Pancreas (tissue), 10 donors: ENCODE measurements at regions not wholly inside any gene's neighbourhood (a gene's known extent, or its start where the extent isn't known, plus 50 kb on each side); places are given as distances from the start of the nearest gene placed in this dataset.
A peak's percentile ranks its signal among the peaks of the same experiment; 100 is the strongest.

Experiments used
- ATAC-seq, 4 donors: fragments of 200-7000 bp; cut with Tn5 transposase; one replicate each; pipeline versions ENCODE4 v1.8.0 to v1.9.1; 2020; ENCODE audit warnings: mild to moderate bottlenecking in 4 of 4, moderate library complexity in 4 of 4
- DNase-seq, 6 donors: peaks; one replicate each; pipeline ENCODE4 v3.0.0-alpha.2; 2020
- FAIRE-seq: peaks from 2 replicates; lab custom pipeline; 2012; peaks lifted over from hg19 to GRCh38; lab: Jason Lieb, UNC
- H3K27ac ChIP-seq, 4 donors: fragments of 200-600 bp; sonication (generic); 1 replicate in 3 of 4; 2 replicates in 1 of 4; pipeline versions ENCODE4 v1.5.0 to v1.8.0; 2020
- H3K27me3 ChIP-seq, 4 donors: fragments of 200-600 bp; one replicate each; pipeline ENCODE4 v1.8.0; 2021
- H3K36me3 ChIP-seq, 3 donors: fragments of 200-600 bp; sonication (generic) in 1 of 3; one replicate each; pipeline versions ENCODE4 v1.5.0 to v1.8.0; 2020 to 2021
- H3K4me1 ChIP-seq, 3 donors: fragments of 200-600 bp; one replicate each; pipeline ENCODE4 v1.8.0; 2021
- H3K4me3 ChIP-seq, 4 donors: fragments of 200-600 bp; sonication (generic) in 2 of 4; one replicate each; pipeline versions ENCODE4 v1.5.0 to v1.8.0; 2020 to 2021
- H3K9me3 ChIP-seq, 4 donors: fragments of 200-600 bp; one replicate each; pipeline ENCODE4 v1.8.0; 2021
- WGBS, 2 donors: extraction: QIAGEN DNeasy Blood & Tissue Kit; methylation state at CpG; one replicate each; pipeline ENCODE4 v1.1.7; 2013; 5-methylcytosine and 5-hydroxymethylcytosine counted together
- intact Hi-C, 3 donors: fragments of 100-400 bp; cut with DNase I; formaldehyde crosslinking; loops; one replicate each; pipeline versions ENCODE4 v1.11.1 to v1.14.2; 2022
- TF ChIP-seq, protein P1 (sequence below), 4 donors: fragments of 200-600 bp; sonication (generic) in 3 of 4; IDR thresholded peaks; one replicate each; pipeline versions ENCODE4 v1.5.0 to v1.8.0; 2021; ENCODE audit warnings: antibody characterized with exemption in 4 of 4
- donor health status: healthy with polysubstance abuse.
- donor health status: DM: no; HTN: no; CAD: no; lungs with moderate emphysema.
- donor health status: DM: no; HTN: no; CAD: no.
- donor health status: control.
- donor health status: control.
- donor health status: Bipolar disorder and iron deficiency.
- donor health status: DM: yes; HTN: yes; CAD: no.
- donor health status: DM: no; HTN: no; CAD: no.
- donor health status: DM: no; HTN: no; CAD: no.
- donor health status: DM: yes; HTN: yes; CAD: no.

DNA sequence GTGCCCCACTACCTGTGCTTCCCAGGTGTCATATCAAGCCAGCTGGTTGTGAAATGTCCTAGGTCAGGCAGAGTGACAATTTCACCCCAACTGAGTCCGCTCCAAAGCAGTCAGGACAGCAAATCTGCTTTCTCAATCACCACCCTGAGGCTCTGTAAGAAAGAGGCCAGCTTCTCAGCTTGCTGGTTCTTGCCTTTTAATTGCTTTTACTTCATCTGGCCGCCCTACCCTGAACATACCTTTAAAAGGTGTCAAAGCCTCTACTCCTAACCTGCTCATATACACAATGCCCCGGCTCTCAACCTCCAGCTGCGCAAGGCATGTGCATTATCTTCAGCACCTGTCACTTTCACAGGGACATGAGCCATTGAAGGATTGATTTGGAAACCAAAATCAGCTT is 581.6 kb downstream of the NPHP4 start:
- DNase-seq (no peak), ATAC-seq (no peak), FAIRE-seq (no peak)
- Histone ChIP-seq H3K4me1 (no peaks in the 10 kb centered on the region), H3K27me3 (no peaks in the 10 kb centered on the region), H3K27ac (no peak overlapping the region), H3K4me3 (no peak overlapping the region), H3K9me3 (no peaks in the 10 kb centered on the region), H3K36me3 (no peaks in the 10 kb centered on the region)
- 50 to 51% methylated on average over 4 of the region's 4 CpGs for WGBS, 2 donors
- TF ChIP-seq, protein P1, sequence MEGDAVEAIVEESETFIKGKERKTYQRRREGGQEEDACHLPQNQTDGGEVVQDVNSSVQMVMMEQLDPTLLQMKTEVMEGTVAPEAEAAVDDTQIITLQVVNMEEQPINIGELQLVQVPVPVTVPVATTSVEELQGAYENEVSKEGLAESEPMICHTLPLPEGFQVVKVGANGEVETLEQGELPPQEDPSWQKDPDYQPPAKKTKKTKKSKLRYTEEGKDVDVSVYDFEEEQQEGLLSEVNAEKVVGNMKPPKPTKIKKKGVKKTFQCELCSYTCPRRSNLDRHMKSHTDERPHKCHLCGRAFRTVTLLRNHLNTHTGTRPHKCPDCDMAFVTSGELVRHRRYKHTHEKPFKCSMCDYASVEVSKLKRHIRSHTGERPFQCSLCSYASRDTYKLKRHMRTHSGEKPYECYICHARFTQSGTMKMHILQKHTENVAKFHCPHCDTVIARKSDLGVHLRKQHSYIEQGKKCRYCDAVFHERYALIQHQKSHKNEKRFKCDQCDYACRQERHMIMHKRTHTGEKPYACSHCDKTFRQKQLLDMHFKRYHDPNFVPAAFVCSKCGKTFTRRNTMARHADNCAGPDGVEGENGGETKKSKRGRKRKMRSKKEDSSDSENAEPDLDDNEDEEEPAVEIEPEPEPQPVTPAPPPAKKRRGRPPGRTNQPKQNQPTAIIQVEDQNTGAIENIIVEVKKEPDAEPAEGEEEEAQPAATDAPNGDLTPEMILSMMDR (IDR thresholded peaks at IDR 0.05) = no peak
- intact Hi-C loops = no loop called here

DNA sequence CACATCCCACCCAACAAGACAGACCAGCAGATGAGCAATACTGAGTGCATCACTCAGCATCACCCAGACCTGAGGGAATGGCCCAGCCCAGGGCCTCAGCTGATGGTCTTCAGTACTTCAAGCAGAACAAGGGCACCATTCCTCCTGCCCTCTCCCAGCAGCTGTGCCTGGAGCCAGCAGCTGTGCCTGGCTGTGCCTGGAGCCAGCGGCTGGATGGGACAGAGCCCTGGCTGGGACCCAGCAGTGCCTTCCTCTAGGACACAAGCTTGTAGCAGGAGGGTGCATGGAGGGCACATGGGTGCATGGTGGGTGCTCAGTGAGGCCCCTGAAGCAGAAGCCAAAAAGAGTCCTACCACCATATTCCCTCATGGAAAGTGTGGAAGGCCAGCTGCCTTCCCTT is 583.8 kb downstream of the NPHP4 start:
- FAIRE-seq (no peak), ATAC-seq (no peak), DNase-seq (no peak)
- H3K4me1 ChIP-seq = no peaks in the 10 kb centered on the region
- H3K4me3 ChIP-seq = no peak overlapping the region
- WGBS, 2 donors = 75 to 86% methylated on average over 1 of the region's 1 CpG
- no peaks in the 10 kb centered on the region for H3K27me3 ChIP-seq
- intact Hi-C loops = no loop called here
- TF ChIP-seq, protein P1 (IDR thresholded peaks at IDR 0.05) = no peak
- H3K36me3 ChIP-seq = no peaks in the 10 kb centered on the region
- H3K27ac ChIP-seq = no peak overlapping the region
- no peaks in the 10 kb centered on the region for H3K9me3 ChIP-seq

DNA sequence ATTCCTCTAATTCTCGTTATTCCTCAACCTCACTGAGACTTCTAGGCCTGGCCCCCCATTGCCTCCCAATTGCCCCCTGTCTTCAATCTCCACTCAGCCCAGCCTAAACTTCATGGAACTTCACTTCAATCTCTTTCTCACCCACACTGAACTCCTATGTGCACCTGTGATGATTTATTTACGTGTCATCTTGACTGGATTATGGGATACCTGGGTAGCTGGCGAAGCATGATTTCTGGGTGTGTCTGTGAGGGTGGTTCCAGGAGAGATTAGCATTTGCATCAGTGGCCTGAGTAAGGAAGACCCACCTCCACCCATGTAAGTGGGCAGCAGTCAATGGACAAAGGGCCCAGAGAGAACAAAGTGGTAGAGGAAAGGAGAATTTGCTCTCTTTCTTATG is 587.0 kb downstream of the NPHP4 start:
- Histone ChIP-seq H3K4me1 (no peaks in the 10 kb centered on the region), H3K4me3 (no peak overlapping the region), H3K27me3 (no peaks in the 10 kb centered on the region), H3K27ac (no peak overlapping the region), H3K9me3 (no peaks in the 10 kb centered on the region), H3K36me3 (no peaks in the 10 kb centered on the region)
- ATAC-seq (no peak), DNase-seq (no peak), FAIRE-seq (no peak)
- TF ChIP-seq, protein P1 (IDR thresholded peaks at IDR 0.05) = no peak
- intact Hi-C loops = no loop called here
- WGBS, 2 donors = 75 to 83% methylated on average over 3 of the region's 3 CpGs

DNA sequence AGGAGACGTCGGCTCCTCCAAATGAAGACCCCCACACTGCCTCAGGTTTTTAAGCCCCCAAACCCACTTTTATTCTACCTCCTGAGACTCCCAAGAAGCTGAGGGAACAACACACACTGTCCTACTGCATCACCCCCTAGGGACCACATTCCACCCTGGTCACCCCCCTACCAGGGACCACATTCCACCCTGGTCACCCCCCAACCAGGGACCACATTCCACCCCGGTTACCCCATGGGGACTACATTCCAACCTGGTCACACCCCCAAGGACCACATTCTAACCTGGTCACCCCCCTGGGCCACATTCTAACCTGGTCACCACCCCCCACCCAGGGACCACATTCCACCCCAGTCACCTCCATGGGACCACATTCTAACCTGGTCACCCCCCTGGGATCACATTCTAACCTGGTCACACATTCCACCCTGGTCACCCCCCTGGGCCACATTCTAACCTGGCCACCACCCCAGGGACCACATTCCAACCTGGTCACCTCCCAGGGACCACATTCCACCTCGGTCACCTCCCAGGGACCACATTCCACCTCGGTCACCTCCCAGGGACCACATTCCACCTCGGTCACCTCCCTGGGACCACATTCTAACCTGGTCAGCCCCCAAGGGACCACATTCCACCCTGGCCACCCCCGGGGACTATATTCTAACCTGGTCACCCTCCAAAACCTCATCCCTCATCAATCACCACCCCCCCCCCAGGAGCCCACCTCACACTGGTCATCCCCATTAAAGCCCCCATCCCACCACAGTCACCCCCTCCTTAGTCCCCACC is 587.6 kb downstream of the NPHP4 start:
- ATAC-seq (peak; percentile 38 to 82 (median 62)), FAIRE-seq (no peak), DNase-seq (peak in 4 of 6 donors; percentile 21 to 74 (median 41))
- H3K36me3 ChIP-seq = no peaks in the 10 kb centered on the region
- H3K4me1 ChIP-seq = no peaks in the 10 kb centered on the region
- 36 to 38% methylated on average over 7 of the region's 7 CpGs for WGBS, 2 donors
- intact Hi-C loops = no loop called here
- H3K4me3 ChIP-seq = no peak overlapping the region
- TF ChIP-seq, protein P1 (IDR thresholded peaks at IDR 0.05) = no peak
- peak overlapping the region in 3 of 4 donors; percentile 33 to 57 (median 48) for H3K27ac ChIP-seq
- H3K27me3 ChIP-seq = no peaks in the 10 kb centered on the region
- H3K9me3 ChIP-seq = no peaks in the 10 kb centered on the region

DNA sequence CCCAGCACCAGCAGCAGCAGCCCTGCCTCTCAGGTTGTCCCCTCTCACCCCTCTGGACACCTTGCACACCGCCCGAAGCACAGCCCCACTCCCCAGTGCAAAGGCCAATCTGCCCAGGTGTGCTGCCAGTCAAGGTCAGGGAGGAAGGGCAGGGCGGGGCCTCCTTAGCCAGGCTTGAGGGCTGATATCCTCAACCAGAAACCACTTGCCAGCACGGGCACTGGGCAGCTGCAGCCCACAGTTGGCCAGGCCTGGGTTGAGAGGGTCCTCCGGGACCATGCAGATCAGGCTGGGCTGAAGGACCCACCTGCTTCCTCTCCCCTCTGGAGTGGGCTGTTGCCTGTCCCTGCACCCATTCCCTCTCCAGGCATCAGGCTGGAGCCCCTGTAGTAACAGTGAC is 588.3 kb downstream of the NPHP4 start:
- FAIRE-seq (no peak), DNase-seq (no peak), ATAC-seq (no peak)
- Histone ChIP-seq H3K27me3 (no peaks in the 10 kb centered on the region), H3K4me1 (no peaks in the 10 kb centered on the region), H3K36me3 (no peaks in the 10 kb centered on the region), H3K4me3 (no peak overlapping the region), H3K9me3 (no peaks in the 10 kb centered on the region), H3K27ac (peak overlapping the region in 3 of 4 donors; percentile 33 to 57 (median 48))
- TF ChIP-seq, protein P1 (IDR thresholded peaks at IDR 0.05) = no peak
- 50 to 63% methylated on average over 4 to 5 of the region's 5 CpGs for WGBS, 2 donors
- intact Hi-C loops = no loop called here
